Activated CD4-positive, alpha-beta T cell treated with anti-CD3 and anti-CD28 coated beads for 36 hours (primary cell): ENCODE measurements at regions not wholly inside any gene's neighbourhood (a gene's known extent, or its start where the extent isn't known, plus 50 kb on each side); places are given as distances from the start of the nearest gene placed in this dataset.
A peak's percentile ranks its signal among the peaks of the same experiment; 100 is the strongest.
"Not testable (repeated sequence)": the region's sequence is repeated elsewhere in the genome, so short reads cannot be mapped to it uniquely, and the experiment has no call there.

ENCODE experiments used
- ATAC-seq: fragments of 200-7000 bp; cut with Tn5 transposase; one replicate; pipeline ENCODE4 v1.10.0; 2021; ENCODE audit warnings: mild to moderate bottlenecking, moderate library complexity
- CTCF ChIA-PET: fragments of 350-600 bp; sonication (Branson Sonifier 250); formaldehyde crosslinking; loops from one replicate; lab custom pipeline; 2021; ENCODE audit warnings: antibody characterized with exemption; lab: Charles Lee
- POLR2A ChIA-PET: fragments of 350-600 bp; sonication (Branson Sonifier 250); formaldehyde crosslinking; loops from one replicate; lab custom pipeline; 2021; ENCODE audit warnings: antibody characterized with exemption, inconsistent platforms; lab: Charles Lee
- DNase-seq: peaks from one replicate; pipeline ENCODE4 v3.0.0-alpha.2; 2020
- H3K27ac Mint-ChIP-seq: one replicate; pipeline ENCODE4 v1.8.0; 2021; ENCODE audit warnings: mixed read lengths
- H3K27me3 Mint-ChIP-seq: one replicate; pipeline ENCODE4 v1.8.0; 2021; ENCODE audit warnings: mixed read lengths
- H3K36me3 Mint-ChIP-seq: one replicate; pipeline ENCODE4 v1.8.0; 2021; ENCODE audit warnings: low read depth, mixed read lengths
- H3K4me1 Mint-ChIP-seq: one replicate; pipeline ENCODE4 v1.8.0; 2021; ENCODE audit warnings: mixed read lengths
- H3K4me3 Mint-ChIP-seq: one replicate; pipeline ENCODE4 v1.8.0; 2021; ENCODE audit warnings: mild to moderate bottlenecking, moderate library complexity, mixed read lengths
- H3K9me3 Mint-ChIP-seq: one replicate; pipeline ENCODE4 v1.8.0; 2021; ENCODE audit warnings: low read depth, mixed read lengths
- intact Hi-C, 2 experiments: fragments of 100-400 bp; cut with DNase I in 1 of 2; cut with micrococcal nuclease in 1 of 2; formaldehyde crosslinking; loops; one replicate each; pipeline versions ENCODE4 v1.14.2 to v1.15.1; 2022 to 2024; cut with DNase I, micrococcal nuclease

- Mint-ChIP-seq H3K4me1 (no peaks in the 10 kb centered on the region), H3K4me3 (no peak overlapping the region), H3K27me3 (peaks cover 1% of the 10 kb centered on the region), H3K36me3 (no peaks in the 10 kb centered on the region), H3K9me3 (no peaks in the 10 kb centered on the region), H3K27ac (no peak overlapping the region)
- DNase-seq (no peak), ATAC-seq (no peak)
- intact Hi-C loops: no loop called here
- CTCF ChIA-PET: no interaction called here
- POLR2A ChIA-PET: interaction anchor here (0.5 kb wide), 1 partner anchor 39 kb away, joined by 5 read pairs; no protein-coding TSS in a partner anchor
Measured at GRCh38 chr10:4431114-4431863, 394.7 kb upstream of the AKR1E2 start.

GRCh38 chr10:4429571-4429970 is 396.4 kb upstream of the AKR1E2 start:
- intact Hi-C loops: no loop called here
- POLR2A ChIA-PET: no interaction called here
- H3K27me3 Mint-ChIP-seq: peaks cover 1% of the 10 kb centered on the region
- no peak overlapping the region for H3K4me3 Mint-ChIP-seq
- peaks cover 3% of the 10 kb centered on the region for H3K9me3 Mint-ChIP-seq
- no peak for ATAC-seq
- no peak for DNase-seq
- H3K4me1 Mint-ChIP-seq: no peaks in the 10 kb centered on the region
- H3K36me3 Mint-ChIP-seq: no peaks in the 10 kb centered on the region
- CTCF ChIA-PET: no interaction called here
- no peak overlapping the region for H3K27ac Mint-ChIP-seq

GRCh38 chr10:4427532-4427931 is 398.5 kb upstream of the AKR1E2 start:
- CTCF ChIA-PET: interaction anchor here (0.7 kb wide), 1 partner anchor 488 kb away, joined by 3 read pairs; no protein-coding TSS in a partner anchor
- Mint-ChIP-seq H3K4me1 (no peaks in the 10 kb centered on the region), H3K36me3 (no peaks in the 10 kb centered on the region), H3K9me3 (peaks cover 3% of the 10 kb centered on the region), H3K4me3 (no peak overlapping the region), H3K27me3 (peaks cover 1% of the 10 kb centered on the region), H3K27ac (no peak overlapping the region)
- DNase-seq (no peak), ATAC-seq (no peak)
- POLR2A ChIA-PET: no interaction called here
- intact Hi-C loops: no loop called here

- Mint-ChIP-seq H3K4me3 (no peak overlapping the region), H3K27ac (no peak overlapping the region), H3K36me3 (no peaks in the 10 kb centered on the region), H3K4me1 (no peaks in the 10 kb centered on the region), H3K27me3 (peaks cover 1% of the 10 kb centered on the region), H3K9me3 (peaks cover 3% of the 10 kb centered on the region)
- CTCF ChIA-PET: interaction anchor here (0.7 kb wide), 1 partner anchor 488 kb away, joined by 3 read pairs; no protein-coding TSS in a partner anchor
- DNase-seq (no peak), ATAC-seq (no peak)
- intact Hi-C loops: no loop called here
- POLR2A ChIA-PET: no interaction called here
Measured at GRCh38 chr10:4426866-4427265, 399.1 kb upstream of the AKR1E2 start.

GRCh38 chr10:4409319-4409718 is 416.7 kb upstream of the AKR1E2 start:
- H3K4me1 Mint-ChIP-seq: peaks cover 16% of the 10 kb centered on the region
- CTCF ChIA-PET: no interaction called here
- H3K36me3 Mint-ChIP-seq: no peaks in the 10 kb centered on the region
- DNase-seq (no peak), ATAC-seq (no peak)
- no peak overlapping the region for H3K4me3 Mint-ChIP-seq
- intact Hi-C loops: no loop called here
- H3K27me3 Mint-ChIP-seq: peaks cover 2% of the 10 kb centered on the region
- H3K9me3 Mint-ChIP-seq: no peaks in the 10 kb centered on the region
- POLR2A ChIA-PET: no interaction called here
- H3K27ac Mint-ChIP-seq: no peak overlapping the region

- H3K4me1 Mint-ChIP-seq: peaks cover 16% of the 10 kb centered on the region
- H3K27me3 Mint-ChIP-seq: no peaks in the 10 kb centered on the region
- H3K36me3 Mint-ChIP-seq: no peaks in the 10 kb centered on the region
- H3K4me3 Mint-ChIP-seq: no peak overlapping the region
- POLR2A ChIA-PET: no interaction called here
- CTCF ChIA-PET: no interaction called here
- ATAC-seq (peak; percentile 80), DNase-seq (no peak)
- no peaks in the 10 kb centered on the region for H3K9me3 Mint-ChIP-seq
- H3K27ac Mint-ChIP-seq: no peak overlapping the region
- intact Hi-C loops: no loop called here
Measured at GRCh38 chr10:4407783-4408182, 418.2 kb upstream of the AKR1E2 start.

GRCh38 chr10:4405828-4406227 is 420.2 kb upstream of the AKR1E2 start:
- Mint-ChIP-seq H3K4me3 (no peak overlapping the region), H3K27ac (no peak overlapping the region), H3K4me1 (peaks cover 16% of the 10 kb centered on the region), H3K9me3 (no peaks in the 10 kb centered on the region), H3K36me3 (no peaks in the 10 kb centered on the region), H3K27me3 (no peaks in the 10 kb centered on the region)
- ChIA-PET CTCF (interaction anchor here (0.9 kb wide), 1 partner anchor 14 kb away, joined by 3 read pairs; no protein-coding TSS in a partner anchor), POLR2A (no interaction called here)
- ATAC-seq (no peak), DNase-seq (no peak)
- intact Hi-C loops: no loop called here

GRCh38 chr10:4403638-4404252 is 422.3 kb upstream of the AKR1E2 start:
- ATAC-seq: no peak
- Mint-ChIP-seq H3K27ac (no peak overlapping the region), H3K27me3 (no peaks in the 10 kb centered on the region), H3K4me3 (no peak overlapping the region), H3K4me1 (peaks cover 16% of the 10 kb centered on the region), H3K36me3 (no peaks in the 10 kb centered on the region), H3K9me3 (no peaks in the 10 kb centered on the region)
- intact Hi-C loops: no loop called here
- no peak for DNase-seq
- POLR2A ChIA-PET: no interaction called here
- CTCF ChIA-PET: no interaction called here

GRCh38 chr10:4401080-4401479 is 424.9 kb upstream of the AKR1E2 start:
- H3K36me3 Mint-ChIP-seq, ATAC-seq, DNase-seq, H3K4me1 Mint-ChIP-seq, H3K27ac Mint-ChIP-seq, H3K4me3 Mint-ChIP-seq, H3K9me3 Mint-ChIP-seq, intact Hi-C loops, CTCF ChIA-PET, H3K27me3 Mint-ChIP-seq: not testable (repeated sequence)
- POLR2A ChIA-PET: interaction anchor here (0.7 kb wide), 1 partner anchor 1144 kb away, joined by 3 read pairs; no protein-coding TSS in a partner anchor

GRCh38 chr10:4399556-4399955 is 426.5 kb upstream of the AKR1E2 start:
- Mint-ChIP-seq H3K4me3 (no peak overlapping the region), H3K27ac (no peak overlapping the region), H3K36me3 (no peaks in the 10 kb centered on the region), H3K4me1 (no peaks in the 10 kb centered on the region), H3K27me3 (no peaks in the 10 kb centered on the region), H3K9me3 (no peaks in the 10 kb centered on the region)
- POLR2A ChIA-PET: no interaction called here
- intact Hi-C loops: no loop called here
- DNase-seq (no peak), ATAC-seq (no peak)
- CTCF ChIA-PET: no interaction called here

GRCh38 chr10:4398602-4399001 is 427.4 kb upstream of the AKR1E2 start:
- Mint-ChIP-seq H3K27me3 (no peaks in the 10 kb centered on the region), H3K4me1 (no peaks in the 10 kb centered on the region), H3K27ac (no peak overlapping the region), H3K36me3 (no peaks in the 10 kb centered on the region), H3K4me3 (no peak overlapping the region), H3K9me3 (no peaks in the 10 kb centered on the region)
- no peak for DNase-seq
- ATAC-seq: no peak
- ChIA-PET CTCF (no interaction called here), POLR2A (no interaction called here)
- intact Hi-C loops: no loop called here

GRCh38 chr10:4397337-4397736 is 428.7 kb upstream of the AKR1E2 start:
- no peaks in the 10 kb centered on the region for H3K27me3 Mint-ChIP-seq
- ATAC-seq: no peak

More at GRCh38 chr10:4397337-4397736, 428.7 kb upstream of the AKR1E2 start:
- H3K4me3 Mint-ChIP-seq: no peak overlapping the region
- H3K9me3 Mint-ChIP-seq: no peaks in the 10 kb centered on the region
- POLR2A ChIA-PET: no interaction called here
- no peak for DNase-seq
- intact Hi-C loops: no loop called here
- no peak overlapping the region for H3K27ac Mint-ChIP-seq
- H3K36me3 Mint-ChIP-seq: no peaks in the 10 kb centered on the region
- CTCF ChIA-PET: no interaction called here
- H3K4me1 Mint-ChIP-seq: no peaks in the 10 kb centered on the region
